ENCODE measurements at regions not wholly inside any gene's neighbourhood (a gene's known extent, or its start where the extent isn't known, plus 50 kb on each side); places are given as distances from the start of the nearest gene placed in this dataset.

DNA sequence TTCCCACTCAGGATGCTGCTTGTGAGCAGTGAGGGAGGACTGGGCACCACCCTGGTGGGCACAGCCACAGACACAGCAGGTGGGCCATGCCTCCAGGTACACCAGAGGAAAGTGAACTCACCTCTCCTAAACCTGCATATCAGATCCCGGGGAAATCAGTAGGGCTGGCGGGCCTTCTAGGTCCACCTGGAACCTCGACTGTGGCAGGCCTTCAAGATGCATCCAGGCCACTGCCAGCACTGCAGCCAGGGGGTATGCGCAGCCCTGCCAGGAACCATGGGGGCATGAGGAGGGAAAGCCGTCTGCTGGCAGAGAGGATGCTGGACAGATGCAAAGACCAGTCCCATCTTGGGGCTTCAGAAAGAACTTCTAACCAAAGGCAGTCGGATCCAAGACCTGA lies 270.6 kb upstream of the IRX4 start (continued):
- TF ChIP-seq, protein P1, sequence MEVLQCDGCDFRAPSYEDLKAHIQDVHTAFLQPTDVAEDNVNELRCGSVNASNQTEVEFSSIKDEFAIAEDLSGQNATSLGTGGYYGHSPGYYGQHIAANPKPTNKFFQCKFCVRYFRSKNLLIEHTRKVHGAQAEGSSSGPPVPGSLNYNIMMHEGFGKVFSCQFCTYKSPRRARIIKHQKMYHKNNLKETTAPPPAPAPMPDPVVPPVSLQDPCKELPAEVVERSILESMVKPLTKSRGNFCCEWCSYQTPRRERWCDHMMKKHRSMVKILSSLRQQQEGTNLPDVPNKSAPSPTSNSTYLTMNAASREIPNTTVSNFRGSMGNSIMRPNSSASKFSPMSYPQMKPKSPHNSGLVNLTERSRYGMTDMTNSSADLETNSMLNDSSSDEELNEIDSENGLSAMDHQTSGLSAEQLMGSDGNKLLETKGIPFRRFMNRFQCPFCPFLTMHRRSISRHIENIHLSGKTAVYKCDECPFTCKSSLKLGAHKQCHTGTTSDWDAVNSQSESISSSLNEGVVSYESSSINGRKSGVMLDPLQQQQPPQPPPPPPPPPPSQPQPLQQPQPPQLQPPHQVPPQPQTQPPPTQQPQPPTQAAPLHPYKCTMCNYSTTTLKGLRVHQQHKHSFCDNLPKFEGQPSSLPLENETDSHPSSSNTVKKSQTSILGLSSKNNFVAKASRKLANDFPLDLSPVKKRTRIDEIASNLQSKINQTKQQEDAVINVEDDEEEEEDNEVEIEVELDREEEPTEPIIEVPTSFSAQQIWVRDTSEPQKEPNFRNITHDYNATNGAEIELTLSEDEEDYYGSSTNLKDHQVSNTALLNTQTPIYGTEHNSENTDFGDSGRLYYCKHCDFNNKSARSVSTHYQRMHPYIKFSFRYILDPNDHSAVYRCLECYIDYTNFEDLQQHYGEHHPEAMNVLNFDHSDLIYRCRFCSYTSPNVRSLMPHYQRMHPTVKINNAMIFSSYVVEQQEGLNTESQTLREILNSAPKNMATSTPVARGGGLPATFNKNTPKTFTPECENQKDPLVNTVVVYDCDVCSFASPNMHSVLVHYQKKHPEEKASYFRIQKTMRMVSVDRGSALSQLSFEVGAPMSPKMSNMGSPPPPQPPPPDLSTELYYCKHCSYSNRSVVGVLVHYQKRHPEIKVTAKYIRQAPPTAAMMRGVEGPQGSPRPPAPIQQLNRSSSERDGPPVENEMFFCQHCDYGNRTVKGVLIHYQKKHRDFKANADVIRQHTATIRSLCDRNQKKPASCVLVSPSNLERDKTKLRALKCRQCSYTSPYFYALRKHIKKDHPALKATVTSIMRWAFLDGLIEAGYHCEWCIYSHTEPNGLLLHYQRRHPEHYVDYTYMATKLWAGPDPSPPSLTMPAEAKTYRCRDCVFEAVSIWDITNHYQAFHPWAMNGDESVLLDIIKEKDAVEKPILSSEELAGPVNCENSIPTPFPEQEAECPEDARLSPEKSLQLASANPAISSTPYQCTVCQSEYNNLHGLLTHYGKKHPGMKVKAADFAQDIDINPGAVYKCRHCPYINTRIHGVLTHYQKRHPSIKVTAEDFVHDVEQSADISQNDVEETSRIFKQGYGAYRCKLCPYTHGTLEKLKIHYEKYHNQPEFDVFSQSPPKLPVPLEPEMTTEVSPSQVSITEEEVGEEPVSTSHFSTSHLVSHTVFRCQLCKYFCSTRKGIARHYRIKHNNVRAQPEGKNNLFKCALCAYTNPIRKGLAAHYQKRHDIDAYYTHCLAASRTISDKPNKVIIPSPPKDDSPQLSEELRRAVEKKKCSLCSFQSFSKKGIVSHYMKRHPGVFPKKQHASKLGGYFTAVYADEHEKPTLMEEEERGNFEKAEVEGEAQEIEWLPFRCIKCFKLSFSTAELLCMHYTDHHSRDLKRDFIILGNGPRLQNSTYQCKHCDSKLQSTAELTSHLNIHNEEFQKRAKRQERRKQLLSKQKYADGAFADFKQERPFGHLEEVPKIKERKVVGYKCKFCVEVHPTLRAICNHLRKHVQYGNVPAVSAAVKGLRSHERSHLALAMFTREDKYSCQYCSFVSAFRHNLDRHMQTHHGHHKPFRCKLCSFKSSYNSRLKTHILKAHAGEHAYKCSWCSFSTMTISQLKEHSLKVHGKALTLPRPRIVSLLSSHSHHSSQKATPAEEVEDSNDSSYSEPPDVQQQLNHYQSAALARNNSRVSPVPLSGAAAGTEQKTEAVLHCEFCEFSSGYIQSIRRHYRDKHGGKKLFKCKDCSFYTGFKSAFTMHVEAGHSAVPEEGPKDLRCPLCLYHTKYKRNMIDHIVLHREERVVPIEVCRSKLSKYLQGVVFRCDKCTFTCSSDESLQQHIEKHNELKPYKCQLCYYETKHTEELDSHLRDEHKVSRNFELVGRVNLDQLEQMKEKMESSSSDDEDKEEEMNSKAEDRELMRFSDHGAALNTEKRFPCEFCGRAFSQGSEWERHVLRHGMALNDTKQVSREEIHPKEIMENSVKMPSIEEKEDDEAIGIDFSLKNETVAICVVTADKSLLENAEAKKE (CRISPR knock-in tag; IDR thresholded peaks at IDR 0.05) = no peak
- TF ChIP-seq EZH2 (IDR thresholded peaks at IDR 0.05; ENCODE audit: low read depth, unreplicated experiment) (no peak), ZNF114 (CRISPR knock-in tag; IDR thresholded peaks at IDR 0.05) (no peak), CREB1 (CRISPR knock-in tag; IDR thresholded peaks at IDR 0.05; ENCODE audit: low read depth) (no peak), NANOG (IDR thresholded peaks at IDR 0.05; ENCODE audit: borderline replicate concordance) (no peak)
- TF ChIP-seq, protein P2, sequence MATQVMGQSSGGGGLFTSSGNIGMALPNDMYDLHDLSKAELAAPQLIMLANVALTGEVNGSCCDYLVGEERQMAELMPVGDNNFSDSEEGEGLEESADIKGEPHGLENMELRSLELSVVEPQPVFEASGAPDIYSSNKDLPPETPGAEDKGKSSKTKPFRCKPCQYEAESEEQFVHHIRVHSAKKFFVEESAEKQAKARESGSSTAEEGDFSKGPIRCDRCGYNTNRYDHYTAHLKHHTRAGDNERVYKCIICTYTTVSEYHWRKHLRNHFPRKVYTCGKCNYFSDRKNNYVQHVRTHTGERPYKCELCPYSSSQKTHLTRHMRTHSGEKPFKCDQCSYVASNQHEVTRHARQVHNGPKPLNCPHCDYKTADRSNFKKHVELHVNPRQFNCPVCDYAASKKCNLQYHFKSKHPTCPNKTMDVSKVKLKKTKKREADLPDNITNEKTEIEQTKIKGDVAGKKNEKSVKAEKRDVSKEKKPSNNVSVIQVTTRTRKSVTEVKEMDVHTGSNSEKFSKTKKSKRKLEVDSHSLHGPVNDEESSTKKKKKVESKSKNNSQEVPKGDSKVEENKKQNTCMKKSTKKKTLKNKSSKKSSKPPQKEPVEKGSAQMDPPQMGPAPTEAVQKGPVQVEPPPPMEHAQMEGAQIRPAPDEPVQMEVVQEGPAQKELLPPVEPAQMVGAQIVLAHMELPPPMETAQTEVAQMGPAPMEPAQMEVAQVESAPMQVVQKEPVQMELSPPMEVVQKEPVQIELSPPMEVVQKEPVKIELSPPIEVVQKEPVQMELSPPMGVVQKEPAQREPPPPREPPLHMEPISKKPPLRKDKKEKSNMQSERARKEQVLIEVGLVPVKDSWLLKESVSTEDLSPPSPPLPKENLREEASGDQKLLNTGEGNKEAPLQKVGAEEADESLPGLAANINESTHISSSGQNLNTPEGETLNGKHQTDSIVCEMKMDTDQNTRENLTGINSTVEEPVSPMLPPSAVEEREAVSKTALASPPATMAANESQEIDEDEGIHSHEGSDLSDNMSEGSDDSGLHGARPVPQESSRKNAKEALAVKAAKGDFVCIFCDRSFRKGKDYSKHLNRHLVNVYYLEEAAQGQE (IDR thresholded peaks at IDR 0.05; ENCODE audit: unreplicated experiment) = no peak

Measured in GM23338 (cell line).